BE2C (cell line): ENCODE measurements at regions not wholly inside any gene's neighbourhood (a gene's known extent, or its start where the extent isn't known, plus 50 kb on each side); places are given as distances from the start of the nearest gene placed in this dataset.
"Not testable (repeated sequence)": the region's sequence is repeated elsewhere in the genome, so short reads cannot be mapped to it uniquely, and the experiment has no call there.

Experiments used
- DNase-seq: peaks from one replicate; pipeline ENCODE4 v3.0.0-alpha.2; 2020
- H3K27me3 ChIP-seq: fragments of 250-450 bp; sonication (Bioruptor Pico); 2 replicates; pipeline ENCODE4 v1.5.1; 2020; ENCODE audit warnings: mild to moderate bottlenecking
- H3K36me3 ChIP-seq: fragments of 250-450 bp; sonication (Bioruptor Pico); 2 replicates; pipeline ENCODE4 v1.5.1; 2020; ENCODE audit warnings: mild to moderate bottlenecking
- H3K4me1 ChIP-seq: fragments of 250-450 bp; sonication (Bioruptor Pico); 2 replicates; pipeline ENCODE4 v1.5.1; 2020
- H3K4me3 ChIP-seq: 2 replicates; pipeline ENCODE4 v1.5.1; 2011; ENCODE audit warnings: low read depth, low read length
- H3K9me3 ChIP-seq: fragments of 250-450 bp; sonication (Bioruptor Pico); 2 replicates; pipeline ENCODE4 v1.5.1; 2020
- TF ChIP-seq, protein P1 (sequence below): IDR thresholded peaks from 2 replicates; pipeline ENCODE4 v1.5.1; 2012; ENCODE audit warnings: mild to moderate bottlenecking, low read depth, low read length

DNA sequence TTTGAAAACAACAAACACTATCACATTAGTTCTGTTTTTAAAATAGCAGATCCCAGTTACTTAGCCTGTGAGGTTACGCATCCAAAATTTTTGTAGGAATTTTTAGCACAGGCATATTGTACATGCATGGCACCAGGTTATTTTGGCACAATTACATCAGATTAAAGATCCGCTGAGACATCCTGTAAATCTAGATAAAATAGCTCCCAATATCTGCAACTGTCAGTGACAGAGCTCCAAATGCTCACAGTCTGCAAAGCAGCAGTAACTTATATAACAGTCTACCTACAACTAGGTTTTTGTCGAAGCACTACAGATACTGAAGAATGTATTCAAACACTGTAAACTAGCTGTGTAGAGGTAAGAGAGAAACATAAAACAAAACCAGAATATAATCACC, 200.7 kb upstream of the KCNH7 start:
- H3K36me3 ChIP-seq = no peaks in the 10 kb centered on the region
- no peak for DNase-seq
- TF ChIP-seq, protein P1, sequence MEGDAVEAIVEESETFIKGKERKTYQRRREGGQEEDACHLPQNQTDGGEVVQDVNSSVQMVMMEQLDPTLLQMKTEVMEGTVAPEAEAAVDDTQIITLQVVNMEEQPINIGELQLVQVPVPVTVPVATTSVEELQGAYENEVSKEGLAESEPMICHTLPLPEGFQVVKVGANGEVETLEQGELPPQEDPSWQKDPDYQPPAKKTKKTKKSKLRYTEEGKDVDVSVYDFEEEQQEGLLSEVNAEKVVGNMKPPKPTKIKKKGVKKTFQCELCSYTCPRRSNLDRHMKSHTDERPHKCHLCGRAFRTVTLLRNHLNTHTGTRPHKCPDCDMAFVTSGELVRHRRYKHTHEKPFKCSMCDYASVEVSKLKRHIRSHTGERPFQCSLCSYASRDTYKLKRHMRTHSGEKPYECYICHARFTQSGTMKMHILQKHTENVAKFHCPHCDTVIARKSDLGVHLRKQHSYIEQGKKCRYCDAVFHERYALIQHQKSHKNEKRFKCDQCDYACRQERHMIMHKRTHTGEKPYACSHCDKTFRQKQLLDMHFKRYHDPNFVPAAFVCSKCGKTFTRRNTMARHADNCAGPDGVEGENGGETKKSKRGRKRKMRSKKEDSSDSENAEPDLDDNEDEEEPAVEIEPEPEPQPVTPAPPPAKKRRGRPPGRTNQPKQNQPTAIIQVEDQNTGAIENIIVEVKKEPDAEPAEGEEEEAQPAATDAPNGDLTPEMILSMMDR = no peak
- no peak overlapping the region for H3K4me3 ChIP-seq
- H3K4me1 ChIP-seq = no peaks in the 10 kb centered on the region
- no peaks in the 10 kb centered on the region for H3K9me3 ChIP-seq
- no peaks in the 10 kb centered on the region for H3K27me3 ChIP-seq

DNA sequence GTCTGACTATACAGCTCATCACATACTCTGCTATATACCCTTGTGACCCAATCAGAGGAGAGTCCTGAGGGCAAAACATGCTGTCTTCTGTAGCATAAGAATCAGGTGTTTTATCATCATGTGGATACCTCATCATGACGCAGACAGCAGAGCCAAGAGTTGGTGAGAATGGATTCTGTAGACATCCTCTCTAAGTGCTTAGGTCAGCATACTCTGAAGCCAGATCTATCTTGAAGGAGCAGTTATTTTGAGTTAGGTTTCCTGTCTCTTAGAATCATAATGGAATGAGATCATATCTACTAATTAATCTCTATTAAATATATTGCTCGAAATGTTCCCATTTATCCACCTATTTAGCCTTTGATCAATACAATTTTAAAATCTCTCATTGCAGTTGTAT, 190.2 kb upstream of the KCNH7 start:
- Histone ChIP-seq H3K4me3 (no peak overlapping the region), H3K4me1 (no peaks in the 10 kb centered on the region), H3K36me3 (no peaks in the 10 kb centered on the region), H3K9me3 (no peaks in the 10 kb centered on the region), H3K27me3 (no peaks in the 10 kb centered on the region)
- no peak for DNase-seq
- TF ChIP-seq, protein P1 = no peak

DNA sequence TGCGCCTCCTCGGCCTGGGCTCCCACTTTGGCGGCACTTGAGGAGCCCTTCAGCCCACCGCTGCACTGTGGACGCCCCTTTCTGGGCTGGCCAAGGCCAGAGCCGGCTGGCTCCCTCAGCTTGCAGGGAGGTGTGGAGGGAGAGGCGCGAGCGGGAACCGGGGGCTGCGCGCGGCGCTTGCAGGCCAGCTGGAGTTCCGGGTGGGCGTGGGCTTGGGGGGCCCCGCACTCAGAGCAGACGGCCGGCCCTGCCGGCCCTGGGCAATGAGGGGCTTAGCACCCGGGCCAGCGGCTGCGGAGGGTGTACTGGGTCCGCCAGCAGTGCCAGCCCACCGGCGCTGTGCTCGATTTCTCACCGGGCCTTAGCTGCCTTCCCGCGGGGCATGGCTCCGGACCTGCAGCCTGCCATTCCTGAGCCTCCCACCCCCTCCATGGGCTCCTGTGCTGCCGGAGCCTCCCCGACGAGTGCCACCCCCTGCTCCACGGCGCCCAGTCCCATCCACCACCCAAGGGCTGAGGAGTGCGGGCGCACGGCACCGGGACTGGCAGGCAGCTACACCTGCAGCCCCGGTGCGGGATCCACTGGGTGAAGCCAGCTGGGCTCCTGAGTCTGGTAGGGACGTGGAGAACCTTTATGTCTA, 187.7 kb upstream of the KCNH7 start:
- H3K9me3 ChIP-seq, H3K4me3 ChIP-seq, DNase-seq, H3K36me3 ChIP-seq, H3K27me3 ChIP-seq, H3K4me1 ChIP-seq: not testable (repeated sequence)

DNA sequence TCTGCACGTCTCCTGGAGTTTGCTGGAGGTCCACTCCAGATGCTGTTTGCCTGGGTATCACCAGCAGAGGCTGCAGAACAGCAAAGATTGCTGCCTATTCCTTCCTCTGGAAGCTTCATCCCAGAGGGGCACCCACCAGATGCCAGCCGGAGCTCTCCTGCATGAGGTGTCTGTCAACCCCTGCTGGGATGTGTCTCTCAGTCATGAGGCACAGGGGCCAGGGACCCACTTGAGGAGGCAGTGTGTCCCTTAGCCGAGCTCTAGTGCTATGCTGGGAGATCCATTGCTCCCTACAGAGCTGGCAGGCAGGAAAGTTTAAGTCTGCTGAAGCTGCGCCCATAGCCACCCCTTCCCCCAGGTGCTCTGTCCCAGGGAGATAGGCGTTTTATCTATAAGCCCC, 178.3 kb upstream of the KCNH7 start:
- H3K9me3 ChIP-seq, H3K27me3 ChIP-seq, DNase-seq, H3K4me1 ChIP-seq, H3K36me3 ChIP-seq, H3K4me3 ChIP-seq: not testable (repeated sequence)

DNA sequence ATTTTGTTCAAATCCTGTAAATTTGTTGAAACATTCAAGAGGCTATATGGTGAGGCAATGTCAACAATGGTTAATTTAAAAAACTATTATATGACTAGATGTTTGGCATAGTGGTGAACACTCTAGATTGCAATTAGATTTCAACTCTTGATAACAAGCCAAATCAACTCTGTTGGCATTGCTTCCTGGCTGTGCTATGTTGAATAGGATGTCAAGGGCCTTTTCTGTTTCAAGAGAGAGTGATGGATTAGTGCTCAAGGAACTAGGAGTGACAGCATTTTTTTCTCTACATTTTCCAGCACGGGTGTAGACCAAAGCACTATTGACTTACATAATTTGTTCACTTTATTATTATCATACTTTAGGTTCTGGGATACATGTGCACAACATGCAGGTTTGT, 172.4 kb upstream of the KCNH7 start:
- TF ChIP-seq, protein P1 = no peak

DNA sequence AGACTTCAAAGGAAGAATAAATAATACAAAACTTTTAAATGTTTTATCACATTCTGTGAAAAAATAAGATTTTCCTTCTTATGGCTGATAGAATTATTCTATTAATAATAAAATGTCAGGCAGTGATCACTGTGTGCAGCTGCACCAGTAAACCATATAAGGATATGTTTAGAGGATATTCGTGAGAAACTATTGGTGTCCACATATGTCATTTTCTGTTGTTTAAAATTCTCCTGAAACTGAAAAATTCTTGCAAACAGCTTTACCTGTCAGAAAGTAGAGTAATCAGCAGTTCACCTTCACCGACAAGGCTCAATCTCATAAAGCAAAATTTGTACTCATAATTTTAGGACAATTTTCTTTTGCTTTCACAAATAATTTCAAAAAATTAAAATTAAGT, 170.1 kb upstream of the KCNH7 start:
- DNase-seq = no peak
- H3K36me3 ChIP-seq = no peaks in the 10 kb centered on the region
- TF ChIP-seq, protein P1 = no peak
- no peaks in the 10 kb centered on the region for H3K4me1 ChIP-seq
- H3K4me3 ChIP-seq = no peak overlapping the region
- no peaks in the 10 kb centered on the region for H3K27me3 ChIP-seq
- H3K9me3 ChIP-seq = no peaks in the 10 kb centered on the region

More for the DNA sequence above, 172.4 kb upstream of the KCNH7 start:
- Histone ChIP-seq H3K4me1 (no peaks in the 10 kb centered on the region), H3K9me3 (no peaks in the 10 kb centered on the region), H3K27me3 (no peaks in the 10 kb centered on the region), H3K36me3 (no peaks in the 10 kb centered on the region), H3K4me3 (no peak overlapping the region)
- DNase-seq = no peak

DNA sequence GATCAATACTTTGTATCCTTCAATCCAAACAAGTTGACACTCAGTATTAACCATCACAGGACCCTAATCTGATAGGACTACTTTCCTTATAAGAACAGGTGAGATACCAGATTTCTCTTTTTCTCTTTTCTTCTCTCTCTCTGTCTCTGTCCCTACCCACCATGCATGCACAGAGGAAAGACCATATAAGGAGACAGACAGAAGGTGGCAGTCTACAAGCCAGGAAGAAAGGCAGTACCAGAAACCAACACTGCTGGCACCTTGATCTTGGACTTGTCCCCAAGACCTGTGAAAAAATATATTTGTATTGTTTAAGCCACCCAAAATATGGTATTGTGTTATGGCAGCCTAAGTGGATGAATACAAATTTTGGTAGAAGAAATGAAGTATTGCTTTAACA, 156.2 kb upstream of the KCNH7 start:
- Histone ChIP-seq H3K36me3 (no peaks in the 10 kb centered on the region), H3K4me3 (no peak overlapping the region), H3K27me3 (no peaks in the 10 kb centered on the region), H3K9me3 (no peaks in the 10 kb centered on the region), H3K4me1 (no peaks in the 10 kb centered on the region)
- TF ChIP-seq, protein P1 = no peak
- no peak for DNase-seq
